Neural cell (in vitro differentiated cells): ENCODE measurements at regions not wholly inside any gene's neighbourhood (a gene's known extent, or its start where the extent isn't known, plus 50 kb on each side); places are given as distances from the start of the nearest gene placed in this dataset.

Experiments used
- EZH2 ChIP-seq: fragments of 200-600, 300-800 bp; shearing (Covaris generic), sonication (generic); IDR thresholded peaks from 2 replicates; pipeline ENCODE4 v1.6.1; 2014; ENCODE audit warnings: antibody characterized with exemption, low read length, borderline replicate concordance, mild to moderate bottlenecking; ENCODE audit not compliant: insufficient read depth, poor library complexity, severe bottlenecking
- SMC3 ChIP-seq: fragments of 450-650 bp; conservative IDR thresholded peaks from 2 replicates; pipeline ENCODE4 v1.6.1; 2014; ENCODE audit warnings: antibody characterized with exemption, mild to moderate bottlenecking, moderate library complexity; ENCODE audit not compliant: poor library complexity
- TF ChIP-seq, protein P1 (sequence below): fragments of 450-650 bp; IDR thresholded peaks from 2 replicates; pipeline ENCODE4 v1.5.1; 2014; ENCODE audit warnings: antibody characterized with exemption, mild to moderate bottlenecking, moderate library complexity; ENCODE audit not compliant: poor library complexity, severe bottlenecking

DNA sequence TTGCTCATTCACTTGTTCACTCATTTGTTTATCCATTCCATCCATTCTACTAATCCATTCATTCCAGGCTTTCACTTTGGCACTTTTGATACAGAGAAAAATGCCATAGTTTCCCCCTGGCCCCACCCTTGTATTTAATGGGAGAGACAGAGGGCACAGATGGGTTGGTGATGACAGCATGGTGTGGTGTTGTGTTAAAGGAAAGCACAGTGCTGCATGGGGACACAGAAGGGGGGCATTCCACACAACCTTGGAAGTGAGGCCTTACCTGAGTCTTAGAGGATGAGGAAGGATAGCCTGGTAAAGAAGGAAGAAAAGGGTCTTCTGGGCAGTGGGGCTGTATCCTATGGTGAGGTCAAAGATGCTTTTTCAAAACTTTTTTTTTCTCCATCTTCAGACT lies 248.5 kb upstream of the C11orf87 start:
- TF ChIP-seq, protein P1, sequence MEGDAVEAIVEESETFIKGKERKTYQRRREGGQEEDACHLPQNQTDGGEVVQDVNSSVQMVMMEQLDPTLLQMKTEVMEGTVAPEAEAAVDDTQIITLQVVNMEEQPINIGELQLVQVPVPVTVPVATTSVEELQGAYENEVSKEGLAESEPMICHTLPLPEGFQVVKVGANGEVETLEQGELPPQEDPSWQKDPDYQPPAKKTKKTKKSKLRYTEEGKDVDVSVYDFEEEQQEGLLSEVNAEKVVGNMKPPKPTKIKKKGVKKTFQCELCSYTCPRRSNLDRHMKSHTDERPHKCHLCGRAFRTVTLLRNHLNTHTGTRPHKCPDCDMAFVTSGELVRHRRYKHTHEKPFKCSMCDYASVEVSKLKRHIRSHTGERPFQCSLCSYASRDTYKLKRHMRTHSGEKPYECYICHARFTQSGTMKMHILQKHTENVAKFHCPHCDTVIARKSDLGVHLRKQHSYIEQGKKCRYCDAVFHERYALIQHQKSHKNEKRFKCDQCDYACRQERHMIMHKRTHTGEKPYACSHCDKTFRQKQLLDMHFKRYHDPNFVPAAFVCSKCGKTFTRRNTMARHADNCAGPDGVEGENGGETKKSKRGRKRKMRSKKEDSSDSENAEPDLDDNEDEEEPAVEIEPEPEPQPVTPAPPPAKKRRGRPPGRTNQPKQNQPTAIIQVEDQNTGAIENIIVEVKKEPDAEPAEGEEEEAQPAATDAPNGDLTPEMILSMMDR, result no peak
- no peak for TF ChIP-seq EZH2
- no peak for TF ChIP-seq SMC3
